Pulmonary artery endothelial cell (primary cell): ENCODE measurements at regions not wholly inside any gene's neighbourhood (a gene's known extent, or its start where the extent isn't known, plus 50 kb on each side); places are given as distances from the start of the nearest gene placed in this dataset.

Experiments
- DNase-seq: peaks from one replicate; pipeline ENCODE4 v3.0.0-alpha.2; 2011; ENCODE audit warnings: low read depth, low spot score

DNA sequence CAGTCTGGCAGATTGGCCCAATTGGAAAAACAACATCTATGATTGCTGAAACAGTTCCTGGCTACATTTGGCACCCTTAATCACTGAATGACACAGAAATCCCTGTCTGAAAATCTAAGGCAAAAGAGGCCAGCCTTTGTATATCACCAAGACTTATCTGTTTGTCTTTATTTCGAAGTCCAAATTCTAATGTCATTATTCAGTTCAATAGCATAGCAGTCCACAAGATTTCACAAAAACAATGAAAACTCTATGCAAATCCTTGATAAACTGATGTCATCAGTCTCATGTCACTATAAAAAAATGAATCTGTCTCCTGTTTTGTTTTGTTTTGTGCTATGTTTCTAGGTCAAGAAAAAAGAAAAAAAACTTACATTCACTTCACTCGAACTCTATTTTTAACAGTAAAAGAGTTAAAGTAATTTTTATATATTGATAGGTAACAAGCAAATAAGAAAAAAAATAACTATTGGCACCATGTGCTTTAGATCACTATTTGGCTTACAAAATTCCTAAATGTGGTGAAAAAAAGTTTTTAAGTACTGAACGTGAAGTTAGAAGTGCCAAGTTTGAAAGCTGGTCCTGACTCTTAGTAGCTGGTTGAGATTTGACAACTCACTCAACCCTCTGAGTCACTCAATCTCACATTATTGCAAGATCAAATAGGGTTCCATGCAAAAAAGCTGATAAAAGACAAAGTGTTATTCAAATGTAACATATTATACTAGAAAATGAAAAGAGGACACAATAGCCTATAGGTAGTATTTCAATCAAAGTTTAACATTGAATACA is 359.3 kb downstream of the IRS1 start:
- DNase-seq = no peak

- no peak for DNase-seq
Measured at GRCh38 chr2:226439337-226439736, 360.3 kb downstream of the IRS1 start.

GRCh38 chr2:226435146-226435545 is 364.5 kb downstream of the IRS1 start:
- DNase-seq = no peak

DNA sequence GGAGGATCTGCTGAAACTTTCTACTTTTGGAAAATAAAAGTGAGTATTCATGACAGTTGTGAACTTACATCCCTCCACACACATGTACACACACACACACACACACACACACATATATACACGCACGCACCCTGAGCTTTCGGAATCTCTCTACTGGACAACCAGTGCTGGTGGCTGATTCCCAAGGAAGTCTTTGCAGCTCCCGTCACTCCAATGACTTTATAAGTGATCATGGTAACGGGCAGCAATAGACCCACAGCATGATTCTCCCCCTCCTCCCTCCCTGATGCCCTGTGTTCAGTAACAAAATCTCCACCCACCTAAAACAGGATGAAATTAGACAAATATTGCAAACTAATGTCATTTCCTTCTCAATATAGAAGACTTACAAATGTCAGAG is 364.9 kb downstream of the IRS1 start:
- DNase-seq = no peak

GRCh38 chr2:226431288-226431948 is 368.2 kb downstream of the IRS1 start:
- DNase-seq = no peak

DNA sequence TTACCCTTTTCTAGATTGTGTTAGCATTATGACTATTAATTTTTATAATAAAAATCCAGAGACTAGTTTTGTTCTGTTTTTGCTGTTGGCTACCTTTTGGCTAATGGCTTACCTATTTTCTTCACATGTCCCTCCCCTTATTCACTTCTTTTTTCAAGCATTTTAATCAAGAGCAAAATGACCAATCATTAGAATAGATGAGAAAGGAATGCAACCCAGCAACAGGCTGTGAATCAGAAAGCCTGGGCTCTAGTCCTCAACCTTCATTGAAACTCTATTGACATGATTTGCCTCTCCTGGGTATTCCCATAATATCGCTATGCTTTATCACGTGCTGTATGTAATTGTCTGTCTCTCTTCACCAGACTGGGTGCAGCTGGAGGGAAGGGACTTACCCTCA is 370.1 kb downstream of the IRS1 start:
- DNase-seq = no peak

DNA sequence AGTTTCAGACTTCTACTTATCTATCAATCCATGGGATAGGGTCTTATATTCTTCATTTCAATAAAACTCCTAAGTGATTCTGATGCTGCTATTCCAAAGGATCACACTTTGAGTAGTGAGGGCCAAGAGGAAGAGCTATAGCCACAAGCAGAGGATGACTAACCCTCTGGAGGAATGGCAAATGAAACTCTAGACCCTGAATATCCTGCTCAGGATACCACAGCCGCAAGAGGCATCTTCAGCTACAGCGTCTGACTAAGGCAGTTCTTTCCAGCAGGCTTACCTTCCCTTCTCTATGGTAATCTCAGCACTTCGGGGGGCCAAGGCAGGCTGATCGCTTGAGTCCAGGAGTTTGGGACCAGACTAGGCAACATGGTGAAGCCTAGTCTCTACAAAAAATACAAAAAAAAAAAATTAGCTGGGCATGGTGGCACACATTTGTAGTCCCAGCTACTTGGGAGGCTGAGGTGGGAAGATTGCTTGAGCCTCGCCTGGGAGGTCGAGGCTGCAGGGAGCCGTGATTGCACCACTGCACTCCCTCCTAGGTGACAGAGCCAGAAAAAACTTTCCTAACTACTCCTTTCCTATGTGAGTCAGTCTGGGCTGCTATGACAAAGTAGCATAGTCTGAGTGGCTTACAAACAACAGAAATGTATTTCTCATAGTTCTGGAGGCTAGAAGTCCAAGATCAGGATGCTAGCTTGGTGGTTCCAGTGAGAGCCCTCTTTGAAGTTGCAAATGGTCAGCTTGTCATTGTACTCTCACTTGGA is 371.9 kb downstream of the IRS1 start:
- no peak for DNase-seq

- DNase-seq = no peak
Measured at GRCh38 chr2:226426292-226426736, 373.3 kb downstream of the IRS1 start.

GRCh38 chr2:226424971-226425370 is 374.6 kb downstream of the IRS1 start:
- DNase-seq = no peak

GRCh38 chr2:226423498-226423960 is 376.1 kb downstream of the IRS1 start:
- DNase-seq = no peak

DNA sequence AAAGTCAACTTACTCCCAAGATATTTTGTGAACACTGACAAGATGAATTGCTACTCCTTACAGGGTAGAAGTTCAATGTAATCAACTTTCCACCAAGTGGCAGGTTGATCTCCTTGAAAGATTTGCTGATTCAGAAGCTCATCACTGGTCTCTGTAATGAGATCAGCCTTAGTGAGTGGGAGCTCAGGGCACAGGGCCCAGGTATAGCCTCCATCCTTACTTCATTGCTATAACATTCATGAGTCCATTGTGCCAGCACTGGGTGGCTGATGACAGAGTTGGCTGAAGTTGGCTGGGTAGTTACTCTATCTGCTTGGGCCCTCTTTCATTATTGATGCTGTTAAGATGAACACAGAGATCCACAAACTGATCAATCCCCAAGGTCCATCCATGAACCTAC is 379.0 kb downstream of the IRS1 start:
- DNase-seq = no peak

DNA sequence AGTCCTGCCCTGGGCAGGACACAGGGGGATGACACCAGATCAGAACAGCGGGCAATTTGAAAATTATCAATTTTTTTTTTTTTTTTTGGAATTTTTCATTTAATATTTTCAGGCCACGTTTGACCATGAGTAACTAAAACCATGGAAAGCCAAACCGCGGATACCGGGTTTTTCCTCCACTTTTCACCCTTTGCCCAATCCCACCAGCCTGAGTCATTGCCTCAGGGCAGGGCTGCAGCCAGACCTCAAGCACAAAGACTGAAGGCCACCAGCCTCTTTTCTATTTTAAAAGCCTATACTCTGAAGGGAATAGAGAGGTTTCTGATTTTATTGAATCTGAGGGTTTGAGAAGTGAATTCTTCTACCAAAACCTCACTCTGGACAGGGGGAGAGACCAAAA is 381.1 kb downstream of the IRS1 start:
- DNase-seq = no peak

GRCh38 chr2:226414335-226414734 is 385.3 kb downstream of the IRS1 start:
- no peak for DNase-seq

- no peak for DNase-seq
Measured at GRCh38 chr2:226413498-226414130, 386.0 kb downstream of the IRS1 start.

DNA sequence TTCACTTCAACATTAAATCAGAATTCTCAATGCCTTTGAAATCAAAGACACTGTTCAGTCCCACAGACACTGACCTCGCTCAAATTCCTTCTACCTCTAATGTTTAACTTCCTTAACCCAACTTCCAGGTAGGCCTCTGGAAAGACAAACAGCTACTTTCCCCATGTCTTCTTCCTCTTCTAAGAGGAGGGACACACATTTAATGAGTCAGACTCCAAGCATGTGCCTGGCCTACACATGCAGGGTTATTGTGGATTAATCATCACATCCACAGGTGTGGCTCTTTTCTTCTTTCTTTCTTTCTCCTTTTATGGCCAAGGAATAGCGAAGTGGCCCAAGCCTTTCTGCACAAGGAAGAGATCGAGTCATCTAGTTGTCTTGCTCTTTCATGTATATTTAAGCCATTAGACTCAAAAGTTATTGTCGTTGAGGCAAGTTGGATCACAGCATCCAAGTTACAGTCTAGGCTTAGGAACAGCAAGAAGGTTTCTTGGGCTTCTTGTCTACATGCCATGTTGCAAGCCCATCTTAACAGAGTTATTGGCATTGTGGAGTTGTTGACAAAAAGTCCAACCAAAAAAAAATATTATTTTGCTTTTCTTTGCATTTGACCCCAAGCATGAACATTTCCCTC is 387.8 kb downstream of the IRS1 start:
- no peak for DNase-seq

- DNase-seq = no peak
Measured at GRCh38 chr2:226411205-226411604, 388.4 kb downstream of the IRS1 start.

GRCh38 chr2:226410247-226410835 is 389.3 kb downstream of the IRS1 start:
- DNase-seq = no peak

GRCh38 chr2:226409134-226409533 is 390.5 kb downstream of the IRS1 start:
- no peak for DNase-seq

DNA sequence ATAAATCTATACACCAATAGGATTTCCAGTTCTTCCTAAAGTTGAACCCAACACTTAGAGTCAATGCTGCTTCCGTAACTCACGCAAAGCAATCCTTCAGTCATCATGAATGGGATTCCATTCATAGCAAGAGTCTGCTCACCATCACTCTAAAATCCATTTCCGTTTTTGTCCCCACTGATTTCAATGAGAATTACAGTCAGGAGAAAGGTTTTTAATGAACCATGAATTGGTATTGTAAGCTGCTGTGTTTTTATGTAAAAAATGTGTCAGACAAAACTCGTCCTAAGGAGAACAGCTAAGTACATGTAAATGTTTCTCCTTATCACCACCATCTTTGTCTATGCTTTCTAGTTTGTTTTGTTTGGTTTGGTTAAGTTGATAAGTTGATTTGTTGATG is 391.5 kb downstream of the IRS1 start:
- no peak for DNase-seq

DNA sequence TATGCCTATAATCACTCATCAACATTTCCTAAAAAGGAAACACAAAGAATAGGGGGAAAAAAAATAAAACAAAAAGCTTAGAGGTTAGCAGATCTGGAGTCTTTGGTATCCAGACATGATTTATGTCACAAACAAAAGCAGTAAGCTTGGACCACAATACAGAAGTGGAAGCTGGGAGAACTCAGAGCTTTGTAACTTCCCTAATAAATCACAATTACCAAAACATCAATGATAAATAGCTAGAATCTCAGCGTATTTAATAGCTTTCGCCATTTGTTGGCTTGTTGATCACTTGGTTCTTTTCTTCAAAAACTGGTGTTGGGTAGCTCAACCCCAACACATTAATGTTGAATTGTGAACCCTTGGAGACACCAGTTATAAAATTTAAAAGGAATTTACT is 392.5 kb downstream of the IRS1 start:
- DNase-seq = no peak

- no peak for DNase-seq
Measured at GRCh38 chr2:226405465-226405864, 394.2 kb downstream of the IRS1 start.
